H1 (cell line): ENCODE measurements at regions not wholly inside any gene's neighbourhood (a gene's known extent, or its start where the extent isn't known, plus 50 kb on each side); places are given as distances from the start of the nearest gene placed in this dataset.

Experiments used
- CTCF ChIA-PET: fragments of 300-600 bp; sonication (Branson Sonifier 250); formaldehyde crosslinking; loops from one replicate; lab custom pipeline; 2021; ENCODE audit not compliant: partially characterized antibody; lab: Charles Lee
- POLR2A ChIA-PET: fragments of 300-600 bp; sonication (Branson Sonifier 250); formaldehyde crosslinking; loops from one replicate; lab custom pipeline; 2021; ENCODE audit warnings: inconsistent platforms; ENCODE audit not compliant: partially characterized antibody; lab: Charles Lee
- DNase-seq, 2 experiments: peaks; one replicate each; pipeline versions ENCODE4 v3.0.0 to v3.0.0-alpha.2; 2010 to 2022; ENCODE audit warnings: low spot score in 2 of 2, low read depth in 1 of 2, mixed read lengths in 1 of 2
- FAIRE-seq: peaks from 2 replicates; lab custom pipeline; 2011; peaks lifted over from hg19 to GRCh38; lab: Jason Lieb, UNC
- H2AFZ ChIP-seq: 2 replicates; pipeline ENCODE4 v1.8.1; 2012; ENCODE audit warnings: low read length, inconsistent platforms
- H2AK5ac ChIP-seq: 2 replicates; pipeline ENCODE4 v1.6.1; 2013; ENCODE audit warnings: low read depth, low read length
- H2BK120ac ChIP-seq: replicated peaks from 2 replicates; pipeline ENCODE3; 2013; ENCODE audit warnings: low read depth, low read length, inconsistent platforms
- H2BK12ac ChIP-seq: 2 replicates; pipeline ENCODE4 v1.6.1; 2013; ENCODE audit warnings: low read depth, low read length
- H2BK15ac ChIP-seq: 2 replicates; pipeline ENCODE4 v1.6.1; 2013; ENCODE audit warnings: low read length
- H2BK20ac ChIP-seq: 2 replicates; pipeline ENCODE4 v1.6.1; 2013; ENCODE audit warnings: low read length
- H2BK5ac ChIP-seq: 2 replicates; pipeline ENCODE4 v1.6.1; 2013; ENCODE audit warnings: low read depth, low read length
- H3K14ac ChIP-seq: 2 replicates; pipeline ENCODE4 v1.6.1; 2013; ENCODE audit warnings: inconsistent platforms; ENCODE audit not compliant: insufficient read length
- H3K18ac ChIP-seq: 2 replicates; pipeline ENCODE4 v1.6.1; 2013; ENCODE audit warnings: low read length; ENCODE audit errors: extremely low read depth
- H3K23ac ChIP-seq: 2 replicates; pipeline ENCODE4 v1.6.1; 2013; ENCODE audit warnings: inconsistent platforms; ENCODE audit not compliant: insufficient read length
- H3K23me2 ChIP-seq: 2 replicates; pipeline ENCODE4 v1.6.1; 2013; ENCODE audit warnings: low read depth, low read length
- H3K27ac ChIP-seq: 2 replicates; pipeline ENCODE4 v1.6.1; 2011; ENCODE audit warnings: low read depth, low read length, inconsistent platforms
- H3K27me3 ChIP-seq, 4 experiments: replicated peaks in 1 of 4; 1 replicate in 1 of 4; 2 replicates in 3 of 4; pipeline versions ENCODE4 v1.6.1 to v1.8.1; 2011 to 2013; ENCODE audit warnings: low read length in 3 of 4, mild to moderate bottlenecking in 3 of 4, inconsistent platforms in 2 of 4, mixed read lengths in 2 of 4, moderate library complexity in 1 of 4; ENCODE audit not compliant: control insufficient read depth in 3 of 4, insufficient read depth in 3 of 4; ENCODE audit errors: extremely low read depth in 1 of 4
- H3K36me3 ChIP-seq, 4 experiments: 2 replicates each; pipeline versions ENCODE4 v1.6.1 to v1.8.1; 2011 to 2013; ENCODE audit warnings: mild to moderate bottlenecking in 4 of 4, low read length in 3 of 4, moderate library complexity in 2 of 4, control low read depth in 1 of 4, inconsistent platforms in 1 of 4; ENCODE audit not compliant: insufficient read depth in 4 of 4, control insufficient read depth in 2 of 4
- H3K4ac ChIP-seq: replicated peaks from 2 replicates; pipeline ENCODE3; 2013; ENCODE audit warnings: low read length, low read depth, mixed read lengths, inconsistent platforms; ENCODE audit not compliant: insufficient read length
- H3K4me1 ChIP-seq, 4 experiments: replicated peaks in 1 of 4; 1 replicate in 1 of 4; 2 replicates in 3 of 4; pipeline versions ENCODE4 v1.6.1 to v1.8.1; 2011 to 2013; ENCODE audit warnings: low read length in 3 of 4, inconsistent platforms in 2 of 4, mixed read lengths in 1 of 4; ENCODE audit not compliant: insufficient read depth in 4 of 4, control insufficient read depth in 3 of 4
- H3K4me2 ChIP-seq, 2 experiments: 2 replicates each; pipeline versions ENCODE4 v1.6.1 to v1.8.1; 2011 to 2013; ENCODE audit warnings: low read depth in 2 of 2, low read length in 2 of 2, control low read depth in 1 of 2, inconsistent platforms in 1 of 2, mild to moderate bottlenecking in 1 of 2; ENCODE audit not compliant: insufficient read depth in 1 of 2
- H3K4me3 ChIP-seq, 4 experiments: fragments of 200-600, 300-600 bp in 1 of 4; sonication (generic), shearing (Covaris generic), sonication (Bioruptor Twin) in 1 of 4; 2 replicates each; pipeline versions ENCODE4 v1.5.1 to v1.8.1; 2011 to 2016; ENCODE audit warnings: low read length in 4 of 4, low read depth in 3 of 4, control low read depth in 2 of 4, inconsistent platforms in 2 of 4, mild to moderate bottlenecking in 2 of 4, mixed read lengths in 1 of 4, moderate library complexity in 1 of 4; ENCODE audit not compliant: insufficient read depth in 2 of 4; ENCODE audit errors: extremely low read depth in 1 of 4
- H3K56ac ChIP-seq: replicated peaks from 2 replicates; pipeline ENCODE3; 2013; ENCODE audit warnings: low read depth, mild to moderate bottlenecking, mixed read lengths, low read length, inconsistent platforms; ENCODE audit not compliant: insufficient read length
- H3K79me1 ChIP-seq: 2 replicates; pipeline ENCODE4 v1.6.1; 2013; ENCODE audit warnings: low read depth, low read length, control low read depth
- H3K79me2 ChIP-seq, 2 experiments: 2 replicates each; pipeline versions ENCODE4 v1.6.1 to v1.8.1; 2012 to 2013; ENCODE audit warnings: low read length in 2 of 2, mild to moderate bottlenecking in 2 of 2, inconsistent platforms in 1 of 2; ENCODE audit not compliant: insufficient read depth in 2 of 2, control insufficient read depth in 1 of 2
- H3K9ac ChIP-seq, 4 experiments: replicated peaks in 1 of 4; 1 replicate in 1 of 4; 2 replicates in 3 of 4; pipeline versions ENCODE4 v1.6.1 to v1.8.1; 2011 to 2013; ENCODE audit warnings: low read depth in 3 of 4, low read length in 3 of 4, control low read depth in 2 of 4, mild to moderate bottlenecking in 2 of 4, moderate library complexity in 2 of 4, inconsistent platforms in 1 of 4; ENCODE audit errors: extremely low read depth in 1 of 4
- H3K9me3 ChIP-seq, 2 experiments: 2 replicates each; pipeline versions ENCODE4 v1.6.1 to v1.8.1; 2012 to 2013; ENCODE audit warnings: mild to moderate bottlenecking in 2 of 2, moderate library complexity in 2 of 2, control low read depth in 1 of 2, inconsistent platforms in 1 of 2, low read depth in 1 of 2, low read length in 1 of 2, mixed read lengths in 1 of 2; ENCODE audit not compliant: insufficient read depth in 2 of 2
- H4K20me1 ChIP-seq, 2 experiments: replicated peaks in 1 of 2; 2 replicates each; pipeline versions ENCODE3 to v1.8.1; 2011 to 2013; ENCODE audit warnings: inconsistent platforms in 2 of 2, low read length in 2 of 2, mild to moderate bottlenecking in 1 of 2; ENCODE audit not compliant: insufficient read depth in 2 of 2, control insufficient read depth in 1 of 2
- H4K5ac ChIP-seq: 2 replicates; pipeline ENCODE4 v1.6.1; 2013; ENCODE audit warnings: low read length, low read depth, mixed read lengths, inconsistent platforms; ENCODE audit not compliant: insufficient read length
- H4K8ac ChIP-seq: 2 replicates; pipeline ENCODE4 v1.8.0; 2013; ENCODE audit warnings: mild to moderate bottlenecking, moderate library complexity, low read length, inconsistent platforms; ENCODE audit not compliant: insufficient read depth; ENCODE audit errors: extremely low read depth
- H4K91ac ChIP-seq: replicated peaks from 2 replicates; pipeline ENCODE3; 2013; ENCODE audit warnings: low read length, mixed read lengths, inconsistent platforms; ENCODE audit not compliant: insufficient read length
- BACH1 ChIP-seq: IDR thresholded peaks from 2 replicates; pipeline ENCODE4 v1.6.1; 2012; ENCODE audit warnings: low read length, improper control_type of control experiment
- CHD2 ChIP-seq: IDR thresholded peaks from 2 replicates; pipeline ENCODE4 v1.6.1; 2012; ENCODE audit warnings: low read length, improper control_type of control experiment
- CTBP2 ChIP-seq: IDR thresholded peaks from 2 replicates; pipeline ENCODE4 v1.7.0; 2011; ENCODE audit warnings: borderline replicate concordance, mild to moderate bottlenecking, moderate library complexity, mixed read lengths, low read length; ENCODE audit not compliant: insufficient read depth, insufficient read length
- EGR1 ChIP-seq: IDR thresholded peaks from 2 replicates; pipeline ENCODE4 v1.6.1; 2011; ENCODE audit warnings: low read depth, low read length, borderline replicate concordance
- HDAC2 ChIP-seq, 2 experiments: fragments of 300-600 bp in 1 of 2; sonication (generic) in 1 of 2; IDR thresholded peaks; 2 replicates each; pipeline ENCODE4 v1.6.1; 2011 to 2012; ENCODE audit warnings: low read depth in 2 of 2, low read length in 2 of 2, mild to moderate bottlenecking in 2 of 2, moderate library complexity in 2 of 2, borderline replicate concordance in 1 of 2, inconsistent platforms in 1 of 2
- KDM4A ChIP-seq: IDR thresholded peaks from one replicate; pipeline ENCODE4 v1.7.1; 2012; ENCODE audit warnings: low read depth, mild to moderate bottlenecking, moderate library complexity, low read length, inconsistent platforms; ENCODE audit not compliant: severe bottlenecking
- MAX ChIP-seq: IDR thresholded peaks from 2 replicates; pipeline ENCODE4 v1.6.1; 2012; ENCODE audit warnings: inconsistent platforms
- PHF8 ChIP-seq: fragments of 200-600 bp; sonication (generic); conservative IDR thresholded peaks from 2 replicates; pipeline ENCODE4 v1.7.1; 2012; ENCODE audit warnings: low read depth, mild to moderate bottlenecking, inconsistent platforms, low read length, moderate library complexity
- RBBP5 ChIP-seq: IDR thresholded peaks from 2 replicates; pipeline ENCODE4 v1.7.1; 2012; ENCODE audit warnings: low read depth, mild to moderate bottlenecking, inconsistent platforms, low read length, moderate library complexity, borderline replicate concordance
- SP2 ChIP-seq: IDR thresholded peaks from 2 replicates; pipeline ENCODE4 v1.6.1; 2012; ENCODE audit warnings: mild to moderate bottlenecking, low read length, inconsistent platforms
- TAF1 ChIP-seq: IDR thresholded peaks from 2 replicates; pipeline ENCODE4 v1.6.1; 2011; ENCODE audit warnings: mild to moderate bottlenecking, low read depth, low read length
- TAF7 ChIP-seq: optimal IDR thresholded peaks from 2 replicates; pipeline ENCODE3; 2011; ENCODE audit warnings: low read depth, mild to moderate bottlenecking, inconsistent platforms, low read length, moderate library complexity, borderline replicate concordance
- WGBS, 2 experiments: shearing (Covaris generic) in 1 of 2; methylation state at CpG; one replicate each; pipeline versions ENCODE4 v1.1.6 to v1.1.7; 2013 to 2015; ENCODE audit warnings: low lambda C conversion rate in 2 of 2, mixed read lengths in 2 of 2, inconsistent platforms in 1 of 2, low coverage in 1 of 2, missing lambda C conversion rate in 1 of 2; ENCODE audit not compliant: insufficient replicate concordance in 2 of 2, insufficient coverage in 1 of 2, insufficient read length in 1 of 2; ENCODE audit errors: extremely low coverage in 1 of 2, missing lambda C conversion rate in 1 of 2; 5-methylcytosine and 5-hydroxymethylcytosine counted together

GRCh38 chr6:37093728-37094069 lies 76.3 kb upstream of the PIM1 start:
- POLR2A ChIA-PET, result interaction anchor here (1.2 to 2.4 kb wide), 3 partner anchors 9 to 43 kb away, joined by 4 to 24 read pairs (median 6); no protein-coding TSS in a partner anchor
- Histone ChIP-seq H4K8ac (no peak overlapping the region), H4K5ac (no peak overlapping the region), H3K4me3 (no peak overlapping the region), H3K4me1 (peaks cover 0 to 5% (median 1%) of the 10 kb centered on the region in 4 experiments; a peak in 4 of 7 replicates), H2BK12ac (no peak overlapping the region; the same call in 1 of the 2 replicates), H3K27me3 (no peaks in the 10 kb centered on the region), H3K9me3 (no peaks in the 10 kb centered on the region), H3K4ac (no peak overlapping the region), H3K79me1 (no peaks in the 10 kb centered on the region), H2BK15ac (no peak overlapping the region), H4K91ac (no peak overlapping the region), H3K4me2 (no peak overlapping the region), H3K23me2 (no peaks in the 10 kb centered on the region), H3K56ac (no peak overlapping the region), H3K27ac (no peak overlapping the region), H3K9ac (no peak overlapping the region), H3K36me3 (no peaks in the 10 kb centered on the region), H4K20me1 (no peaks in the 10 kb centered on the region), H2AFZ (no peak overlapping the region), H2AK5ac (no peak overlapping the region), H2BK5ac (no peak overlapping the region), H3K23ac (no peak overlapping the region), H3K14ac (no peak overlapping the region), H3K18ac (peak overlapping the region; percentile 2; the same call in 1 of the 2 replicates), H3K79me2 (no peaks in the 10 kb centered on the region), H2BK20ac (no peak overlapping the region), H2BK120ac (no peak overlapping the region)
- no peak for FAIRE-seq
- TF ChIP-seq EGR1 (no peak), CHD2 (no peak), TAF1 (no peak), RBBP5 (no peak), MAX (no peak), SP2 (no peak), PHF8 (no peak), KDM4A (no peak), BACH1 (no peak), CTBP2 (no peak), HDAC2 (IDR thresholded peaks at IDR 0.05; ENCODE audit: borderline replicate concordance in 1 of 2, low read depth in 2 of 2, low read length in 2 of 2) (no peak), TAF7 (no peak)
- WGBS, 2 experiments, result 87% methylated on average over 6 of the region's 6 CpGs; no CpG with 5 or more reads in 1 of the 2 experiments
- CTCF ChIA-PET, result interaction anchor here (1.0 to 1.5 kb wide), 2 partner anchors 10 to 79 kb away, joined by 3 to 4 read pairs; no protein-coding TSS in a partner anchor
- no peak for DNase-seq
